MM.1S (cell line): ENCODE measurements at regions not wholly inside any gene's neighbourhood (a gene's known extent, or its start where the extent isn't known, plus 50 kb on each side); places are given as distances from the start of the nearest gene placed in this dataset.

Experiments used
- DNase-seq: peaks from one replicate; pipeline ENCODE4 v3.0.0-alpha.2; 2015
- H2AFZ ChIP-seq: fragments of 300-600 bp; sonication (generic); 2 replicates; pipeline ENCODE4 v1.6.0; 2016; ENCODE audit warnings: antibody characterized with exemption, low read length
- H3F3A ChIP-seq: fragments of 300-600 bp; sonication (generic); 2 replicates; pipeline ENCODE4 v1.6.1; 2016; ENCODE audit warnings: mild to moderate bottlenecking, antibody characterized with exemption, low read length, moderate library complexity, mixed read lengths; ENCODE audit not compliant: insufficient read depth
- H3K27ac ChIP-seq: fragments of 300-600 bp; sonication (generic); 2 replicates; pipeline ENCODE4 v1.5.1; 2016; ENCODE audit warnings: mild to moderate bottlenecking, low read length
- H3K27me3 ChIP-seq: fragments of 300-600 bp; sonication (generic); replicated peaks from 2 replicates; pipeline ENCODE4 v1.6.0; 2016; ENCODE audit warnings: low read length; ENCODE audit not compliant: insufficient read depth
- H3K36me3 ChIP-seq: fragments of 300-600 bp; sonication (generic); replicated peaks from 2 replicates; pipeline ENCODE4 v1.6.1; 2016; ENCODE audit warnings: mild to moderate bottlenecking, low read length, mixed read lengths; ENCODE audit not compliant: insufficient read depth
- H3K4me1 ChIP-seq: fragments of 300-600 bp; sonication (generic); 2 replicates; pipeline ENCODE4 v1.6.1; 2016; ENCODE audit warnings: low read length, mixed read lengths
- H3K4me2 ChIP-seq: fragments of 300-600 bp; sonication (generic); 2 replicates; pipeline ENCODE4 v1.6.0; 2016; ENCODE audit warnings: low read depth, low read length
- H3K4me3 ChIP-seq: fragments of 300-600 bp; sonication (generic); 2 replicates; pipeline ENCODE4 v1.5.1; 2016; ENCODE audit warnings: low read length, mixed read lengths
- H3K79me2 ChIP-seq: fragments of 300-600 bp; sonication (generic); 2 replicates; pipeline ENCODE4 v1.6.1; 2016; ENCODE audit warnings: mixed run types, low read length, mixed read lengths
- H3K9ac ChIP-seq: fragments of 300-600 bp; sonication (generic); 2 replicates; pipeline ENCODE4 v1.6.1; 2016; ENCODE audit warnings: low read length, mixed read lengths
- H3K9me2 ChIP-seq: fragments of 300-600 bp; sonication (generic); replicated peaks from 2 replicates; pipeline ENCODE4 v1.6.1; 2016; ENCODE audit warnings: mild to moderate bottlenecking, low read length, mixed read lengths; ENCODE audit not compliant: insufficient read depth
- H3K9me3 ChIP-seq: fragments of 300-600 bp; sonication (generic); replicated peaks from 2 replicates; pipeline ENCODE4 v1.6.1; 2016; ENCODE audit warnings: mild to moderate bottlenecking, low read length, mixed read lengths; ENCODE audit not compliant: insufficient read depth
- H4K20me1 ChIP-seq: fragments of 300-600 bp; sonication (generic); 2 replicates; pipeline ENCODE4 v1.6.1; 2016; ENCODE audit warnings: mild to moderate bottlenecking, low read length, moderate library complexity, mixed read lengths; ENCODE audit not compliant: insufficient read depth
- EZH2 ChIP-seq: fragments of 300-600 bp; sonication (generic); optimal IDR thresholded peaks from 2 replicates; pipeline ENCODE3; 2017; ENCODE audit warnings: low read depth, mild to moderate bottlenecking, antibody characterized with exemption, low read length, mixed read lengths
- EZH2phosphoT487 ChIP-seq: fragments of 300-600 bp; sonication (generic); IDR thresholded peaks from 2 replicates; pipeline ENCODE4 v1.6.1; 2018; ENCODE audit warnings: antibody characterized with exemption, low read length
- TF ChIP-seq, protein P1 (sequence below): fragments of 300-600 bp; sonication (generic); IDR thresholded peaks from 2 replicates; pipeline ENCODE4 v1.5.1; 2016; ENCODE audit warnings: antibody characterized with exemption, low read length, mixed read lengths

DNA sequence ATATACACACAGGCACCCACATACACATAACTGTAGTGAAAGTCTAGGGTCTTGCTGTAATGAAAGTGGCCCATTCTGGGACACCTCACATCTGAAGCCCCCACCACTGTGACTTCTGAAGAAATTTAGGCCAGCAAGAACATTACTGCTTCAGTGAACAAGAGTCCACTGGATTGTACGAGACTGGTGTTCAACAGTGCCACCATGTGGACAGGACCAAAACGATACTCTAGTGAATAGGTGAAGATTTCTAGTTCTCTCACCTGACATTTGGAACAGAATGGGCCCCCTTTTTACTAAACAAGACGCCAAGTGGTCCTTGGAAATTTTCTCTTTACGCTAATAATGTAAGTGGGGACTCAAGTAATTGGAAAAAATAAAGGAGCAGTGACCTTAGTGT lies 156.9 kb downstream of the MAFB start:
- Histone ChIP-seq H3K9me2 (no peaks in the 10 kb centered on the region), H3K4me1 (no peaks in the 10 kb centered on the region), H2AFZ (no peak overlapping the region), H3K79me2 (no peaks in the 10 kb centered on the region), H3F3A (no peaks in the 10 kb centered on the region), H3K27me3 (no peaks in the 10 kb centered on the region), H4K20me1 (no peaks in the 10 kb centered on the region), H3K27ac (no peak overlapping the region), H3K9me3 (no peaks in the 10 kb centered on the region), H3K4me2 (no peak overlapping the region), H3K9ac (no peak overlapping the region), H3K4me3 (no peak overlapping the region), H3K36me3 (no peaks in the 10 kb centered on the region)
- peak; percentile 16 for DNase-seq
- no peak for TF ChIP-seq EZH2
- no peak for TF ChIP-seq EZH2phosphoT487
- TF ChIP-seq, protein P1, sequence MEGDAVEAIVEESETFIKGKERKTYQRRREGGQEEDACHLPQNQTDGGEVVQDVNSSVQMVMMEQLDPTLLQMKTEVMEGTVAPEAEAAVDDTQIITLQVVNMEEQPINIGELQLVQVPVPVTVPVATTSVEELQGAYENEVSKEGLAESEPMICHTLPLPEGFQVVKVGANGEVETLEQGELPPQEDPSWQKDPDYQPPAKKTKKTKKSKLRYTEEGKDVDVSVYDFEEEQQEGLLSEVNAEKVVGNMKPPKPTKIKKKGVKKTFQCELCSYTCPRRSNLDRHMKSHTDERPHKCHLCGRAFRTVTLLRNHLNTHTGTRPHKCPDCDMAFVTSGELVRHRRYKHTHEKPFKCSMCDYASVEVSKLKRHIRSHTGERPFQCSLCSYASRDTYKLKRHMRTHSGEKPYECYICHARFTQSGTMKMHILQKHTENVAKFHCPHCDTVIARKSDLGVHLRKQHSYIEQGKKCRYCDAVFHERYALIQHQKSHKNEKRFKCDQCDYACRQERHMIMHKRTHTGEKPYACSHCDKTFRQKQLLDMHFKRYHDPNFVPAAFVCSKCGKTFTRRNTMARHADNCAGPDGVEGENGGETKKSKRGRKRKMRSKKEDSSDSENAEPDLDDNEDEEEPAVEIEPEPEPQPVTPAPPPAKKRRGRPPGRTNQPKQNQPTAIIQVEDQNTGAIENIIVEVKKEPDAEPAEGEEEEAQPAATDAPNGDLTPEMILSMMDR: peak; percentile 39

DNA sequence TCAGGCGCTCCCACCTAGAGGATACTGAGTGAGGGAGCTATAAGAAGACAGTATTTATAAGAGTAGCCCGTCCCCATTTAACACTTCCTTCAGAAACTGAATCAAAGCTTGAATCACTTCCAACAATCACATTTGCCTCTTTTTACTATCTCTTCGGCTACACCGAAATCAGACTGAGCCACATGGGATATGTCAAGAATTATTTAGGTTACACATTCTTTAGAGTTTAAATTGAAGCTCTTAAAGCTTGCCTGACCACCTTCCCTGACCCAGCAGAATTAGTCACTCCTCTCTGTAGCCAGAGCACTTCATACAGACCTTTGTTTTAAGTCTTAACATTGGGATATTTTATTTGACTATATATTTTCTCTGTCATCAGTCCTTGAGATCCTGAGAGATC lies 163.7 kb downstream of the MAFB start:
- H3K4me2 ChIP-seq: no peak overlapping the region
- H3K9ac ChIP-seq: no peak overlapping the region
- no peaks in the 10 kb centered on the region for H3K79me2 ChIP-seq
- no peak for TF ChIP-seq EZH2
- TF ChIP-seq, protein P1: no peak
- TF ChIP-seq EZH2phosphoT487: no peak
- H3K9me2 ChIP-seq: no peaks in the 10 kb centered on the region
- H3K36me3 ChIP-seq: no peaks in the 10 kb centered on the region
- no peaks in the 10 kb centered on the region for H3F3A ChIP-seq
- H3K4me3 ChIP-seq: no peak overlapping the region
- H3K27me3 ChIP-seq: no peaks in the 10 kb centered on the region
- H3K27ac ChIP-seq: no peak overlapping the region
- no peak for DNase-seq
- H3K9me3 ChIP-seq: no peaks in the 10 kb centered on the region
- no peaks in the 10 kb centered on the region for H4K20me1 ChIP-seq
- H3K4me1 ChIP-seq: no peaks in the 10 kb centered on the region
- H2AFZ ChIP-seq: no peak overlapping the region

DNA sequence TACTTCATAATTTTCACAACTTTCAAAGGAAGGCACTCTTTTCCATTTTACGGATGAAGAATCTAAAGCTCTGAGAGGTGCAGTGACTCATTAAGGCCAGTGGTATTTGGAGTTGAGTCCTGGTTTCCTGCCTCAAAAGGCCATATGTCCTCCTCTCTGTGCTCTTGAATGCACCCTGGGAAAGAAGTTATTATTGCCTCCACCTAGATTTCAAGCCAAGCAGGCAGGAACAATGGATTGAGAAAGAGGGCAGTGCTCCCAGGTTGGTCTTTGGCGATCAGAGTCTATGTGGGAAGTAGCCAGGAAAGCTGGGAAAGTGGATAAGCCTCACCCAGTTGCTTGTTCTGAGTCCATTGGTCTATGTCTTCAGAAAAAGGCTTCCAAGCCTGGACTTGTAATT lies 165.0 kb downstream of the MAFB start:
- DNase-seq: no peak
- Histone ChIP-seq H3K9me3 (no peaks in the 10 kb centered on the region), H3K27me3 (no peaks in the 10 kb centered on the region), H3K4me2 (no peak overlapping the region), H3K36me3 (no peaks in the 10 kb centered on the region), H3K4me3 (no peak overlapping the region), H2AFZ (no peak overlapping the region), H3K79me2 (no peaks in the 10 kb centered on the region), H3F3A (no peaks in the 10 kb centered on the region), H4K20me1 (no peaks in the 10 kb centered on the region), H3K9ac (no peak overlapping the region), H3K27ac (no peak overlapping the region), H3K9me2 (no peaks in the 10 kb centered on the region), H3K4me1 (no peaks in the 10 kb centered on the region)
- TF ChIP-seq EZH2: no peak
- TF ChIP-seq, protein P1: no peak
- TF ChIP-seq EZH2phosphoT487: no peak
